ENCODE measurements at regions not wholly inside any gene's neighbourhood (a gene's known extent, or its start where the extent isn't known, plus 50 kb on each side); places are given as distances from the start of the nearest gene placed in this dataset.

DNA sequence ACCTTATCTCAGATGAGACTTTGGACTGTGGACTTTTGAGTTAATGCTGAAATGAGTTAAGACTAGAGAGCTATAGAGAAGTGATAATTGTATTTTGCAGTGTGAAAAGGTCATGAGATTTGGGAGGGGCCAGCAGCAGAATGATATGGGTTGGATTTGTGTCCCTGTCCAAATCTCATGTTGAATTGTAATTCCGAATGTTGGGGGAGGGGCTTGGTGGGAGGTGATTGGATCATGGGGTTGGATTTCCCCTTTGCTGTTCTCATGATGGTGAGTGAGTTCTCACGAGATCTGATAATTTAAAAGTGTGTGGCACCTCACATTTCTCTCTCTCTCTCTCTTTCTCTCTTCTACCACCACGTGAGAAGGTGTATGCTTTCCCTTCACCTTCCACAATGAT lies 777.8 kb upstream of the LUZP2 start:
- H2BK120ac ChIP-seq (ENCODE audit: low read depth, low read length), result no peak overlapping the region
- H2BK15ac ChIP-seq (ENCODE audit: low read length), result no peak overlapping the region
- no peak overlapping the region for H3K4me3 ChIP-seq (ENCODE audit: low read length in 2 of 2)
- H3K4me2 ChIP-seq (ENCODE audit: insufficient read depth, low read length, poor library complexity, severe bottlenecking), result no peak overlapping the region
- H4K8ac ChIP-seq (ENCODE audit: low read depth, low read length), result no peak overlapping the region
- no peak overlapping the region for H3K18ac ChIP-seq (ENCODE audit: low read length)
- no peak overlapping the region for H2BK12ac ChIP-seq (ENCODE audit: low read length)
- no peak overlapping the region for H3K4ac ChIP-seq (ENCODE audit: low read length)
- no peak overlapping the region for H2AK5ac ChIP-seq (ENCODE audit: low read depth, low read length)
- H3K27ac ChIP-seq (replicated peaks; ENCODE audit: low read length), result no peak overlapping the region
- no peaks in the 10 kb centered on the region for H3K4me1 ChIP-seq (ENCODE audit: control insufficient read depth in 2 of 2, insufficient read depth in 1 of 2, low read depth in 1 of 2, low read length in 2 of 2)
- no peak overlapping the region for H2BK5ac ChIP-seq (ENCODE audit: low read length)
- H3K23ac ChIP-seq (ENCODE audit: low read depth, low read length, poor library complexity), result no peak overlapping the region
- H3K9me3 ChIP-seq (replicated peaks in 1 of 2; ENCODE audit: control insufficient read depth in 2 of 2, insufficient read depth in 1 of 2, low read depth in 1 of 2, low read length in 2 of 2), result peaks cover 0 to 4% of the 10 kb centered on the region in 2 donors
- H3K36me3 ChIP-seq (replicated peaks in 1 of 2; ENCODE audit: control insufficient read depth in 2 of 2, insufficient read depth in 2 of 2, low read length in 2 of 2), result no peaks in the 10 kb centered on the region
- no peak for DNase-seq (ENCODE audit: low spot score)
- no CpG with 5 or more reads among the region's 3 CpGs for WGBS, 2 donors (ENCODE audit: extremely low coverage in 2 of 2, insufficient read length in 2 of 2, insufficient replicate concordance in 1 of 2)
- H3K14ac ChIP-seq (ENCODE audit: low read length), result no peak overlapping the region
- H3K9ac ChIP-seq (ENCODE audit: low read depth, low read length, poor library complexity), result no peak overlapping the region
- H2AFZ ChIP-seq (ENCODE audit: low read length), result no peak overlapping the region
- H4K91ac ChIP-seq (ENCODE audit: low read depth, low read length, poor library complexity), result no peak overlapping the region
- H3K79me1 ChIP-seq (ENCODE audit: low read depth, low read length), result no peaks in the 10 kb centered on the region
- H3K27me3 ChIP-seq (ENCODE audit: control insufficient read depth in 3 of 3, insufficient read depth in 3 of 3, low read depth in 1 of 3, low read length in 3 of 3), result no peaks in the 10 kb centered on the region

DNA sequence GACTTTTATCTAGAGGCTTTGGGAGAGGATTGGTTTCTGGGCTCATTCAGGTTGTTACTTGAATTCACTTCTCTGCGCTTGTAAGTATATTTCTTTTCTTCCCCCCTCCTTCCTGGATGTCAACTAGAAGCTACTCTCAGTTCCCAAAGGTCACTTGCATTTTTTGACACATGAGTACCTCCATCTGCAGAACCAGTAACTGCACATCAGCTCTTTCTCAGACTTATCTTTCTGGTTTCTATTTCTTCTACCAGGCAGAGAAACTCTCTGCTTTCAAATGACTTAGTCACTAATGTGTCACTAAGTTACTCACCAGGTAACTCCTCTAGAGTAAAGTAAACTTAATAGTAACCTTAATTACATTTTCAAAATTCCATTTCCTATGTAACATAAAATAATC lies 773.0 kb upstream of the LUZP2 start:
- no peak overlapping the region for H2BK12ac ChIP-seq (ENCODE audit: low read length)
- H2AFZ ChIP-seq (ENCODE audit: low read length), result no peak overlapping the region

DNA sequence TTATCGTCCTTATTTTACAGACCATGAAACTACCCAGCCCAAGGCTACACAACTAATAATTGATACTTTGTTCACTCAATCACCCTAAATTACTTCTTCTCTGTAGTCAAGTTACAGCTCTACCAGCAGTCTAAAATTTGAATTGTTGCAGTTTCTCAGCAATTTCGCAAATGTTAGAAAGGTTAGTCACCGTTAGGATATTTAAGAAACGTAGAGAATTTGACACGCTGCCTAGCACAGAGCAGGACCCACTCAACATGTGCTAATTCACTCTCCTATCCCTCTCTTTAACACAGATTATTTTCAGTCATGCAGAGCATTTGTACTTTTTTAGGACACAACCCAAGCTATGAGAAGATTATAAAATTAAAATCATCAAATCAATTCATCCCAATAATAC lies 771.1 kb upstream of the LUZP2 start:
- Histone ChIP-seq H2BK5ac (ENCODE audit: low read length) (no peak overlapping the region), H3K18ac (ENCODE audit: low read length) (no peak overlapping the region), H3K4me1 (ENCODE audit: control insufficient read depth in 2 of 2, insufficient read depth in 1 of 2, low read depth in 1 of 2, low read length in 2 of 2) (no peaks in the 10 kb centered on the region), H3K9ac (ENCODE audit: low read depth, low read length, poor library complexity) (no peak overlapping the region), H3K4ac (ENCODE audit: low read length) (no peak overlapping the region), H3K4me3 (ENCODE audit: low read length in 2 of 2) (no peak overlapping the region), H3K4me2 (ENCODE audit: insufficient read depth, low read length, poor library complexity, severe bottlenecking) (no peak overlapping the region), H2BK12ac (ENCODE audit: low read length) (no peak overlapping the region), H3K23ac (ENCODE audit: low read depth, low read length, poor library complexity) (no peak overlapping the region), H3K9me3 (replicated peaks in 1 of 2; ENCODE audit: control insufficient read depth in 2 of 2, insufficient read depth in 1 of 2, low read depth in 1 of 2, low read length in 2 of 2) (no peaks in the 10 kb centered on the region), H2BK15ac (ENCODE audit: low read length) (no peak overlapping the region), H3K27me3 (ENCODE audit: control insufficient read depth in 3 of 3, insufficient read depth in 3 of 3, low read depth in 1 of 3, low read length in 3 of 3) (no peaks in the 10 kb centered on the region), H3K79me1 (ENCODE audit: low read depth, low read length) (no peaks in the 10 kb centered on the region), H3K14ac (ENCODE audit: low read length) (no peak overlapping the region), H2AK5ac (ENCODE audit: low read depth, low read length) (no peak overlapping the region), H4K91ac (ENCODE audit: low read depth, low read length, poor library complexity) (no peak overlapping the region), H2AFZ (ENCODE audit: low read length) (no peak overlapping the region), H4K8ac (ENCODE audit: low read depth, low read length) (no peak overlapping the region), H2BK120ac (ENCODE audit: low read depth, low read length) (no peak overlapping the region), H3K36me3 (replicated peaks in 1 of 2; ENCODE audit: control insufficient read depth in 2 of 2, insufficient read depth in 2 of 2, low read length in 2 of 2) (no peaks in the 10 kb centered on the region), H3K27ac (replicated peaks; ENCODE audit: low read length) (no peak overlapping the region)
- WGBS, 2 donors (ENCODE audit: extremely low coverage in 2 of 2, insufficient read length in 2 of 2, insufficient replicate concordance in 1 of 2), result no CpG with 5 or more reads among the region's 5 CpGs
- DNase-seq (ENCODE audit: low spot score), result no peak

More for the DNA sequence above, 773.0 kb upstream of the LUZP2 start:
- Histone ChIP-seq H3K4me2 (ENCODE audit: insufficient read depth, low read length, poor library complexity, severe bottlenecking) (no peak overlapping the region), H2BK120ac (ENCODE audit: low read depth, low read length) (no peak overlapping the region), H2BK15ac (ENCODE audit: low read length) (no peak overlapping the region), H2BK5ac (ENCODE audit: low read length) (no peak overlapping the region), H3K18ac (ENCODE audit: low read length) (no peak overlapping the region), H2AK5ac (ENCODE audit: low read depth, low read length) (no peak overlapping the region), H3K9me3 (replicated peaks in 1 of 2; ENCODE audit: control insufficient read depth in 2 of 2, insufficient read depth in 1 of 2, low read depth in 1 of 2, low read length in 2 of 2) (no peaks in the 10 kb centered on the region), H3K4ac (ENCODE audit: low read length) (no peak overlapping the region), H3K27me3 (ENCODE audit: control insufficient read depth in 3 of 3, insufficient read depth in 3 of 3, low read depth in 1 of 3, low read length in 3 of 3) (no peaks in the 10 kb centered on the region), H3K14ac (ENCODE audit: low read length) (no peak overlapping the region), H3K23ac (ENCODE audit: low read depth, low read length, poor library complexity) (no peak overlapping the region), H3K4me1 (ENCODE audit: control insufficient read depth in 2 of 2, insufficient read depth in 1 of 2, low read depth in 1 of 2, low read length in 2 of 2) (no peaks in the 10 kb centered on the region), H3K79me1 (ENCODE audit: low read depth, low read length) (no peaks in the 10 kb centered on the region), H3K27ac (replicated peaks; ENCODE audit: low read length) (no peak overlapping the region), H3K9ac (ENCODE audit: low read depth, low read length, poor library complexity) (no peak overlapping the region), H4K91ac (ENCODE audit: low read depth, low read length, poor library complexity) (no peak overlapping the region), H3K4me3 (ENCODE audit: low read length in 2 of 2) (no peak overlapping the region), H4K8ac (ENCODE audit: low read depth, low read length) (no peak overlapping the region), H3K36me3 (replicated peaks in 1 of 2; ENCODE audit: control insufficient read depth in 2 of 2, insufficient read depth in 2 of 2, low read length in 2 of 2) (no peaks in the 10 kb centered on the region)
- DNase-seq (ENCODE audit: low spot score), result no peak
- WGBS, 2 donors (ENCODE audit: extremely low coverage in 2 of 2, insufficient read length in 2 of 2, insufficient replicate concordance in 1 of 2), result no CpG with 5 or more reads among the region's 1 CpG

- no peak overlapping the region for H2BK12ac ChIP-seq (ENCODE audit: low read length)
- H3K14ac ChIP-seq (ENCODE audit: low read length), result no peak overlapping the region
- no peak overlapping the region for H2BK15ac ChIP-seq (ENCODE audit: low read length)
- no peak overlapping the region for H3K4me2 ChIP-seq (ENCODE audit: insufficient read depth, low read length, poor library complexity, severe bottlenecking)
- DNase-seq (ENCODE audit: low spot score), result no peak
- H3K4ac ChIP-seq (ENCODE audit: low read length), result no peak overlapping the region
- H3K4me3 ChIP-seq (ENCODE audit: low read length in 2 of 2), result no peak overlapping the region
- no peak overlapping the region for H2AFZ ChIP-seq (ENCODE audit: low read length)
- H3K9me3 ChIP-seq (replicated peaks in 1 of 2; ENCODE audit: control insufficient read depth in 2 of 2, insufficient read depth in 1 of 2, low read depth in 1 of 2, low read length in 2 of 2), result no peaks in the 10 kb centered on the region
- H4K91ac ChIP-seq (ENCODE audit: low read depth, low read length, poor library complexity), result no peak overlapping the region
- H3K27ac ChIP-seq (replicated peaks; ENCODE audit: low read length), result no peak overlapping the region
- H2BK5ac ChIP-seq (ENCODE audit: low read length), result no peak overlapping the region
- H3K27me3 ChIP-seq (ENCODE audit: control insufficient read depth in 3 of 3, insufficient read depth in 3 of 3, low read depth in 1 of 3, low read length in 3 of 3), result no peaks in the 10 kb centered on the region
- no peak overlapping the region for H2AK5ac ChIP-seq (ENCODE audit: low read depth, low read length)
- no peak overlapping the region for H3K9ac ChIP-seq (ENCODE audit: low read depth, low read length, poor library complexity)
- no peaks in the 10 kb centered on the region for H3K4me1 ChIP-seq (ENCODE audit: control insufficient read depth in 2 of 2, insufficient read depth in 1 of 2, low read depth in 1 of 2, low read length in 2 of 2)
- no peaks in the 10 kb centered on the region for H3K36me3 ChIP-seq (replicated peaks in 1 of 2; ENCODE audit: control insufficient read depth in 2 of 2, insufficient read depth in 2 of 2, low read length in 2 of 2)
- H3K18ac ChIP-seq (ENCODE audit: low read length), result no peak overlapping the region
- no peaks in the 10 kb centered on the region for H3K79me1 ChIP-seq (ENCODE audit: low read depth, low read length)
- H2BK120ac ChIP-seq (ENCODE audit: low read depth, low read length), result no peak overlapping the region
- H3K23ac ChIP-seq (ENCODE audit: low read depth, low read length, poor library complexity), result no peak overlapping the region
- H4K8ac ChIP-seq (ENCODE audit: low read depth, low read length), result no peak overlapping the region
These were observed 769.5 kb upstream of the LUZP2 start for GRCh38 chr11:23727387-23727786.
